Mucosa of gallbladder (tissue), 1 donor: ENCODE measurements at regions not wholly inside any gene's neighbourhood (a gene's known extent, or its start where the extent isn't known, plus 50 kb on each side); places are given as distances from the start of the nearest gene placed in this dataset.

Experiments
- DNase-seq: peaks from one replicate; pipeline ENCODE4 v3.0.0-alpha.2; 2020; ENCODE audit warnings: low spot score
- donor health status: DM: no; HTN: no; CAD: no.

GRCh38 chr16:6512512-6512911, 820.1 kb upstream of the RBFOX1 start:
- no peak for DNase-seq

DNA sequence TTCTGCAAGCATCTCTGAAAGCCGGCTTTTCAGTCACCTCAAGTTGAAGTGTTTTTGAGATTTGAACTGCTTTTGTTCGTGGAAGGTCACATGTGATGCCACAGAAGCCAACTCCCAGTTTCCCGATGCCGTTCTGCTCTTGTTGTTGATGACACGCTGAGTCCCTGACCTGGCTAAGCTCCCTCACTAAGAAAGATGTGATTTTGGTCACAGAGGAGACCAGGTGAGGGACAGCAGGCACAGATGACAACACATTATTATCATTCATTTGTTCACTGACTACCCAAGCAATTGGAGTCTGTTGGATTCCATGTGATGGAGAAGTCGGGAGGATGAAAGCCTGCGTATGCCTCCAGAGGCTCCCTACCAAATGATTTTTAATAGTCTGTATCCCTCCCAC, 822.4 kb upstream of the RBFOX1 start:
- DNase-seq, result no peak

- DNase-seq, result no peak
Measured at GRCh38 chr16:6499413-6499812, 833.2 kb upstream of the RBFOX1 start.

DNA sequence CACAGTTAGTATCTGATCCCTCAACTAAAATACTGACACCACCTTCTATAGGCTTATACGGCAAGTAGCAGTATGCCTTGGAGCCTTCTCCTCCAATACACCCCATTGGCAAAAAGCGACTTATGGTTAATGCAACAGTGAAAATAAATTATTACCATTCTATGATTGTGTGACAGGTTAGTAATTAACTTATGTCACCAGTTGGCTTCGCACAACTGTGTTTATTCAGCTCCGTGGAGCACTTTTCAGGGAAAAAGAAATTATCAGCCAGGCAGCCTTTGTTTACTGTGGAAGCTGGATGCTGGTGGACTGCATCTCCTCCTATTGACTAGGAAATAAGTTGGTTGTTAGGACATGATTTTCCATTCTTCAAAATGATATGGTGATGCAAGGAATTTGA, 833.8 kb upstream of the RBFOX1 start:
- DNase-seq, result no peak

- DNase-seq, result no peak
Measured at GRCh38 chr16:6496996-6497395, 835.6 kb upstream of the RBFOX1 start.

DNA sequence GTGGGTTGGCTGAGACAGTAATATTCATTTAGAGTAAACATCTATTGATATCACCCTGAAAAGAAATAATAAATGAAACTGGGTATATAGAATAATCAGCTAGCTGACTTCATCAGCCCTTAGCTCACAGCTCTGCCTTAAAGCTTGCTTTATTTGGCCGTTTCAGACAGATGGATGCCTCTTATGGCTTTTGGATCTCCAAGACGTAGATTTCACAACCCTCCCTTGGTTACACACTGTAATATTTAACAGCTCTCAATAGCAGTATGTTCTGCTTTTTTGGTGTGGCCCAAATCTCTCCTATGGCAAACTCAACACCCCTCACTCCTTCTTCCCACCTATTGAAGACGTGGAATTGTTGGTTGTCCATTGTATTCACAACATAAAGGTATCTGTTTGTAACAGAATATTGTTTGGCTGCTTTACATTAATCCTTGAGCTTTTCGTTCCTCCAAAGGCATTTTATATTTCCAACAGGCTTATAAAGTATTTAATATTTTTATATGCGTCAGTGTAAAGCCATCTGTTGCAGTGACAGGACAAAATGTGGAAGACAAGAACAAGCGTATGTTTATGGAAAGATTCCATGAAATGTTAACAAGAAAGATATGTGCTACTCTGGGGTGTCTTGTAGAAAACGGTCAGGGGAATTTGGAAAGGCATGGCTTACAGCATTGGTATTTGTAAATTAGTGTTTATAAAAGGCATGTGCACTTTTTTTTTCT, 837.0 kb upstream of the RBFOX1 start:
- DNase-seq, result no peak

- DNase-seq, result no peak
Measured at GRCh38 chr16:6494716-6495115, 837.9 kb upstream of the RBFOX1 start.

DNA sequence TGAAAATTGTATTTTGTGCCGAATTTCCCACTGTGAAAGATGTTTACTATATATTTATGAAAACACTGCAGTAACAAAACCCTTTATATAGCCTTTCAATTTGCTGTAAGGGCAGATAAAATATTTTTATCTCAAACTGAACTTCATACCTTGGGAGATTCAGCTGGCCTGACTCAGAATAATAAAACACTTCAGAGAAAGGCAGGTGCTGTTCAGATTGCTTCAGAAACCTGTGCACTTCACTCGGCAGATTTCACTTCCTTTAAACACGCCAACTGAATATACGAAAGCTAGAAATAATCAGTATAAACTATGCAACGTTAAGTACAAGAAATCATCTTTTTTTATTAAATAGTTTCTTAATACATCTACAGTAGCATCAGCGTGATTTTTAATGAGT, 839.1 kb upstream of the RBFOX1 start:
- DNase-seq, result no peak

GRCh38 chr16:6492742-6493141, 839.9 kb upstream of the RBFOX1 start:
- no peak for DNase-seq

GRCh38 chr16:6484935-6485334, 847.7 kb upstream of the RBFOX1 start:
- no peak for DNase-seq

- no peak for DNase-seq
Measured at GRCh38 chr16:6484081-6484480, 848.6 kb upstream of the RBFOX1 start.

DNA sequence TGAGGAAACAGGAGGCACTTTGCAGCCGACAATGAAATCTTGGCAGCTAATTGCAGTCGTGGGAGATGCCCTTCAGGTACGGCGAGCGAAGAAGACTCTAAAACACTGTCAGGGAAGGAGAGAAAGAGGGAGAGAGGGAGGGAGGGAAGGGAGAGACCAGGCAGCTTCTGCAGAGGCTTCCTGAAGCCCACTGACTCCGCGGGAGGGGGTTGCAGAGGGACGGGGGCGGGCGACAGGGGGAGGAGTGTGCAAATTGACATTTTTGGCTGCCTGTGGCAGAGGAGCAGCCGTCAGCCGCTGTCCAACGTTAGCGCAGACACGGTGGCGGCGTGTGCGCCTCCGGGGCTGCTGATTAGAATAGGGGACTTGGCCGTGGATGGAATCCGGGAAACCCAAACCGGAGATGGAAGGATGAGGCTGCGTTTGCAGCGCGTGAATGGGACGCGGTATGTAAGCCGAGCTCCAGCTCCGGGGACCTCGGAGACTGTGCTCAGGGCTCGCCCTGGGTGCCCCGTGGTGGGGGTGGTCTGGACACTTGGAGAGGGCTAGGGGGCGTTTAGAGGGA, 849.1 kb upstream of the RBFOX1 start:
- no peak for DNase-seq

DNA sequence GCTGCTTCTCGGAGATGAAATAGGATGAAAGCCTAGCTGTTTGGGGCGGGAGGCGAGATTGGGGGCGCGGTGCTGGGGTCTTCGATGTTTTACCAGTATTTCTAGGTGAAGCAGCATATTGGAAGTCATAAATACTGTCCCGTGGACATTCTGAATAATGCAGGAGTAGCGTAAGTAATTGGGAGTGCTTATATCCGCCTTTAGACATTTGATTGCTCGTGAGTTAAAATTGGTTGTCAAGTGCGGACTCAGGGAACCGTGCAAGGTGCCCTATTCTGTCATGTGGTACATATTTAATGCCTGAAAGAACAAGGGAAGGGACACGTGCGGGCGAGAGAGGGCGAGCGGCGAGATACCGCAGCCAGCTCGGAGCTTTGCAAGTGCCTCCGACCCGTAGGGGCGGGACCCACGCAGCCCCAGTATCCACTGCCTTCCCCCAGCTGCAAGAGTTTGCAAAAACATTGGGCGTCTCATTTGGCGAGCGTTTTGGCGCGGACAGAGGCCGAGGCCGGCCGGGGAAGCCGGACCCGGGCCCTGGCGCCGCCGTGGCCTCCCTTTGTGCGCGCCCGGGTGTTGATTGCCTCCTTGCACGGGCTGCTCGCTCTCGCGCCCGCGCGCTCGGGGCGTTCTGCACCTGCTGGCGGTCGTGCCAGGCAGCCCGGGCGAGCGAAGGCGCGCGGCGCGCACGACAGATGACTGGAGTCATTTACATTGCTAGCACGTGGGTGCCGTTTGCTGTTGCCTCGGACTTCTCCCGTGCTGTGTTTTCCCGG, 849.8 kb upstream of the RBFOX1 start:
- no peak for DNase-seq

GRCh38 chr16:6481894-6482293, 850.8 kb upstream of the RBFOX1 start:
- DNase-seq, result no peak

DNA sequence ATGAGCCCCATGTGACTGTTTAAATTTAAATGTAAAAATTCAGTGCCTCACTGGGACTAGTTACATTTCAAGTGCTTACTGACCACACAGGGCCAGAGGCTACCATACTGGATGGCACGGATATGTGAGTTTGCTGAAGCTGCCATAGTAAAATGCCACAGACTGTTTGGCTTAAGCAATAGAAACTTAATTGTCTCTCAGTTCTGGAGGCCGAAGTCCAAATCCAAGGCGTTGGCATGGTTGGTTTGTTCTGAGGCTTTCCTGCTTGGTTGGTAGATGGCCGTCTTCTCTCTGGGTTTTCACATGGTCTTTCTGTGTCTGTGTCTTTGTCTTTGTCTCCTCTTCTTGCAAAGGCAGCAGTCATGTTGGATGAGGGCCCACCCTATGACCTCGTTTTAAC, 878.9 kb upstream of the RBFOX1 start:
- DNase-seq, result no peak

DNA sequence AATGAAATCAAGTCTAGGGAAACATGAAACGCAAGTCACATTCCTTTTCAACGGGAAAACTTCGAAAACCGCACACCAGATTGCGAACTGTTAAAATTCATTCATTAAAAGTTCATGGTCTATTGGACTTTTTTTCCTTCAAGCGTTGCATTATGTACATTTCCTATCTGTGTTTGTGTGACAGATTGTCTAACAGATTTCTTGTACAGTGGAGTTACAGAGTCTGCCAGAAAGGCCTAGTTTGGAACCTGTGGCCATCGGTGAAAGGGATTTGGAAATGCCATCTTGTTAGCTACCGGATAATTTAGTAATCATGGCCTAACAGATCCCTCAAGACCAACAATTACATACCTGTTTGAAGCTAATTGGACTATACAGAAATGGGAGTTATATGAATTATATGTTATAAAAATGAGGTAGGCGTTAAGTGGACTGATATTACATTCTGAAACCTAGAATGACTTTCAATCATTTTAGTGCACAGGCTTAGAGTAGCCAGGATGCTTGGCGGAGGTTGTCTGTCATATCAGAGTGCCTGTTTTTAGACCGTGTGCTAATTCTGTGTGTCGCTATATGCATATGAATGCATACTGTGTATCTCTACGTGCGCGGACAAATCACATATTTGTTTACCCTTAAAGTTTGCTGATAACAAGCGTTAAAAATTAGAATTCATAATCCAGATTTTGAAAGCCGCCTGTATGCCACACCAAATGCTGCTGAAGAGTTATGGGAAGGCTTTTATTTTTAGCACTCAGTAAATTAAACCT, 885.4 kb upstream of the RBFOX1 start:
- no peak for DNase-seq

DNA sequence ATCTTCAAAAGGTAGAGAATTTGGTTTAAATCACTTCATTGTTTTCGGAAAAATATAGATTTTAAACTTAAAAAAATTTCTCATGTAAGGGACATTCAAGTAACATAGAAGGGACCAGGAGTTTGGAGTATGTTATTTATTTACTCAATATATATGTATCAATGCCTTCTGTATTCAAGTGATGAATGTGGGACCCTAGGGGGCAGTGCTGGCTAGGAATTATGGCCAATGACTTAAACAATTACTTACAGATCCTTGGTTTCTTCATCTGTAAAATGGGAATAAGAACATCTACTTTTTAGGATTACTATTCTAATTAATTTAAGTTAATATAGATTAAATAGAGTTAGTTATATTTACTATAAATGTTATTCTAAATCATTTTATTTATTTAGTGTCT, 886.3 kb upstream of the RBFOX1 start:
- DNase-seq, result no peak

GRCh38 chr16:6439129-6439528, 893.5 kb upstream of the RBFOX1 start:
- DNase-seq, result no peak

- no peak for DNase-seq
Measured at GRCh38 chr16:6428861-6429260, 903.8 kb upstream of the RBFOX1 start.

DNA sequence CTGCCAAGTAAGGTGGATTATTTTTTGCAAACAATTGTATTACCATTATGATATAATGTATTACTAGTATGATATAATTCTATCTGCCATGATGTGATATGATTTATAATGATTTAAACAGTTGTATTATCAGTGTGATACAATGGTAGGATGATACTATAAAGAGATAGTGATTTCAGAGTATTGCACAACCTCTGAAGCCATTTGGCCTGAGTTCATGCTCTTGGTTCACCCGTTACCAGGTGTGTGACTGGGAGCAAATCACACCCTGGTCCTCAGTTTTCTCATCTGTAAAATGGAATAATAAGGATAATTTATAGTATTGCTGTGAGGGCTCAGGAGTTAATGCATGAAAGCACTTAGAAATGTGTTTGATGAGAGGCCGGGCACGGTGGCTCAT, 905.0 kb upstream of the RBFOX1 start:
- DNase-seq, result no peak

DNA sequence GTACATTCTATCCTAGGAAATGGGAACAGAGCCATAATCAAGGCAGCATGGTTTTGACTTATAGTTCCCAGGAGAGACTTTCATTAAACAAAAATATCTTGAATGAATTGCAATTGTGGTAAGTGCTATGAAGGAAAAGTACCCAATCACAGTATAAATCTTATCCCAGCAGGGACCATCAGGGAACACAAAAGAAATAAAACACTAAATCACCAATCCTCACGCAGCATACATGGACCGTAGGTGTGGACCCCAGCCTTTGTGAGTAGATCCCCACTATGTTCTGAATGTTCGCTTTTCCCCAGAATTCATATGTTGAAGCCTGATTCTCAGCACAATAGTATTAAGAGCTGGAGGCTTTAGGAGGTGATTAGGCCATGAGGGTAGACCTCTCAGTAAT, 925.0 kb upstream of the RBFOX1 start:
- DNase-seq, result no peak

- DNase-seq, result no peak
Measured at GRCh38 chr16:6406028-6406427, 926.6 kb upstream of the RBFOX1 start.
